HepG2 (cell line): ENCODE measurements at regions not wholly inside any gene's neighbourhood (a gene's known extent, or its start where the extent isn't known, plus 50 kb on each side); places are given as distances from the start of the nearest gene placed in this dataset.
A peak's percentile ranks its signal among the peaks of the same experiment; 100 is the strongest.

Experiments used
- CREM ChIP-seq, 2 experiments: sonication (generic) in 1 of 2; formaldehyde crosslinking in 1 of 2; IDR thresholded peaks; 2 replicates each; pipeline versions ENCODE4 v1.4.0 to v1.6.1; 2016 to 2020; ENCODE audit warnings: antibody characterized with exemption in 1 of 2, mild to moderate bottlenecking in 1 of 2, missing genetic modification reagents in 1 of 2
- DPF2 ChIP-seq: sonication (generic); formaldehyde crosslinking; IDR thresholded peaks from 2 replicates; pipeline ENCODE4 v1.4.0; 2020; ENCODE audit warnings: mild to moderate bottlenecking, low read depth, missing genetic modification reagents, borderline replicate concordance
- ELF3 ChIP-seq: IDR thresholded peaks from 2 replicates; pipeline ENCODE4 v1.6.1; 2016; ENCODE audit warnings: missing genetic modification reagents, missing compliant biosample characterization
- ETV5 ChIP-seq: IDR thresholded peaks from 2 replicates; pipeline ENCODE4 v1.6.1; 2018; ENCODE audit warnings: missing biosample characterization, missing genetic modification reagents, inconsistent platforms, borderline replicate concordance
- FOXM1 ChIP-seq: sonication (generic); formaldehyde crosslinking; IDR thresholded peaks from 2 replicates; pipeline ENCODE4 v1.5.0; 2020; ENCODE audit warnings: missing genetic modification reagents
- HMG20A ChIP-seq: IDR thresholded peaks from 2 replicates; pipeline ENCODE4 v1.6.1; 2016; ENCODE audit warnings: borderline replicate concordance
- HNF4G ChIP-seq, 2 experiments: sonication (generic) in 1 of 2; formaldehyde crosslinking in 1 of 2; IDR thresholded peaks; 2 replicates each; pipeline versions ENCODE4 v1.4.0 to v1.6.1; 2011 to 2020; ENCODE audit warnings: borderline replicate concordance in 2 of 2, low read depth in 2 of 2, mild to moderate bottlenecking in 2 of 2, low read length in 1 of 2, missing genetic modification reagents in 1 of 2, moderate library complexity in 1 of 2
- JUND ChIP-seq: sonication (generic); formaldehyde crosslinking; IDR thresholded peaks from 2 replicates; pipeline ENCODE4 v1.8.0; 2022; ENCODE audit warnings: mild to moderate bottlenecking, missing genetic modification reagents
- KDM3A ChIP-seq: IDR thresholded peaks from 2 replicates; pipeline ENCODE4 v1.6.1; 2018; ENCODE audit warnings: low read depth, missing compliant biosample characterization
- KLF16 ChIP-seq, 2 experiments: sonication (generic) in 1 of 2; formaldehyde crosslinking in 1 of 2; IDR thresholded peaks; 2 replicates each; pipeline versions ENCODE4 v1.6.1 to v1.8.0; 2016 to 2023; ENCODE audit warnings: missing genetic modification reagents in 2 of 2, missing compliant biosample characterization in 1 of 2
- NCOR1 ChIP-seq: fragments of 200-600 bp; sonication (generic); IDR thresholded peaks from 2 replicates; pipeline ENCODE4 v1.7.0; 2017; ENCODE audit warnings: antibody characterized with exemption, low read length, borderline replicate concordance
- NFE2 ChIP-seq: sonication (generic); formaldehyde crosslinking; IDR thresholded peaks from 2 replicates; pipeline ENCODE4 v1.4.0; 2020; ENCODE audit warnings: missing genetic modification reagents
- NFYB ChIP-seq: sonication (generic); formaldehyde crosslinking; IDR thresholded peaks from 2 replicates; pipeline ENCODE4 v1.4.0; 2020; ENCODE audit warnings: missing genetic modification reagents
- TEAD3 ChIP-seq: optimal IDR thresholded peaks from 2 replicates; pipeline ENCODE3; 2016; ENCODE audit warnings: borderline replicate concordance
- ZBTB20 ChIP-seq: sonication (generic); formaldehyde crosslinking; IDR thresholded peaks from 2 replicates; pipeline ENCODE4 v1.8.1; 2023; ENCODE audit warnings: missing genetic modification reagents, low read depth, mild to moderate bottlenecking, borderline replicate concordance
- ZBTB21 ChIP-seq: sonication (generic); formaldehyde crosslinking; IDR thresholded peaks from 2 replicates; pipeline ENCODE4 v1.4.0; 2020; ENCODE audit warnings: missing genetic modification reagents
- ZBTB46 ChIP-seq: sonication (generic); formaldehyde crosslinking; IDR thresholded peaks from 2 replicates; pipeline ENCODE4 v1.4.0; 2020; ENCODE audit warnings: mild to moderate bottlenecking, missing genetic modification reagents, borderline replicate concordance
- ZC3H4 ChIP-seq: sonication (generic); formaldehyde crosslinking; IDR thresholded peaks from 2 replicates; pipeline ENCODE4 v1.4.0; 2020; ENCODE audit warnings: missing genetic modification reagents, borderline replicate concordance
- ZNF530 ChIP-seq: sonication (generic); formaldehyde crosslinking; IDR thresholded peaks from 2 replicates; pipeline ENCODE4 v1.5.0; 2020; ENCODE audit warnings: low read depth, mild to moderate bottlenecking, missing genetic modification reagents
- ZNF589 ChIP-seq: sonication (generic); formaldehyde crosslinking; conservative IDR thresholded peaks from 2 replicates; pipeline ENCODE4 v1.8.0; 2022; ENCODE audit warnings: mild to moderate bottlenecking, moderate library complexity, missing genetic modification reagents
- ZNF629 ChIP-seq: sonication (generic); formaldehyde crosslinking; conservative IDR thresholded peaks from 2 replicates; pipeline ENCODE4 v1.5.0; 2020; ENCODE audit warnings: missing genetic modification reagents
- ZNF687 ChIP-seq: sonication (generic); formaldehyde crosslinking; IDR thresholded peaks from 2 replicates; pipeline ENCODE4 v1.5.1; 2020; ENCODE audit warnings: mild to moderate bottlenecking, missing genetic modification reagents, moderate library complexity

DNA sequence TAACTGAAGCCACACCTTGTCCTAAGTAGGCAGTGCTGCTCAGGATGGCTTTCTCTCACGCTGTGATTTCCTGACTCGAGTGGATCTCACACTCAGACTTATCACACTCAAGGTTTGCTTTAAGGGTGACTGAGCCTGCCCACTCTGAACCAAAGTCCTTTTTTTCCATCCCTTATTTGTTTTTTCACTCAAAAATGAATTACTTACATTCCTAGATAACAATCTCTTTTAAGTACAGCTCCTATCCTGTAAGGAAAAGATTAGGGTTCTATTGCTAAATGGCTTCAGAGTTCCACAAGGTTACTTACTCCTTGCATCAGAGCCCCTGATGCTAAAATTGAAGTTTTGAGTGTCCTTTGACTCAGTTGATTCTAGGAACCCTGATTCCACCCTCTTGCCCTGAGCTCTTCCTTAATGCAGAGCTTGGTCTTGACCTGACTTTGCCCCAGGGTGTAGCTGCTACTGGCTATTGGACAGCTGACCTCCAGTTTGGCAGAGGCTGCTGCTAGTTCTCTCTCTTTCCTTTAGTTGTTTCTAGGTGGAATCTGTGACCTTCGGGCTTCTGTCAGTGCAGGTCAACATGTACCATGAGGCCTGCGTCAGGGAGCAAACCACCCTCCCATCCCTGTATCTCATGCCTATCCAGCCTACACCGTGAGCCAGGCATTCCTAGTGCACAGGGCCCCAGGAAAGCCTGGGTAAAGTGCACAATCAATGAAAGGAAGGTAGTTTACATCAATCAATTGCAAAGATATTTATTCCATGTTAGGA is 80.1 kb upstream of the CD55 start (continued):
- TF ChIP-seq NFE2 (CRISPR knock-in tag) (no peak), ZNF589 (no peak), ETV5 (peak; percentile 35; the same call in 1 of the 2 replicates), HNF4G (IDR thresholded peaks at IDR 0.05; ENCODE audit: borderline replicate concordance, low read depth, low read length) (no peak; the same call in 1 of the 2 replicates), HNF4G (CRISPR knock-in tag; IDR thresholded peaks at IDR 0.05; ENCODE audit: borderline replicate concordance, low read depth) (peak; percentile 39; the same call in 1 of the 2 replicates), FOXM1 (CRISPR knock-in tag) (no peak), ZBTB20 (CRISPR knock-in tag) (peak; percentile 68; the same call in 1 of the 2 replicates), ZBTB21 (CRISPR knock-in tag) (no peak), ELF3 (CRISPR knock-in tag) (0 out of 2 replicates have a peak, but pooled peaks have one; percentile 17), CREM (IDR thresholded peaks at IDR 0.05) (peak; percentile 82), CREM (CRISPR knock-in tag; IDR thresholded peaks at IDR 0.05) (no peak), ZNF687 (CRISPR knock-in tag) (peak; percentile 23; the same call in 1 of the 2 replicates), DPF2 (CRISPR knock-in tag) (peak; percentile 31; the same call in 1 of the 2 replicates), NCOR1 (peak; percentile 54; the same call in 1 of the 2 replicates), NFYB (no peak), HMG20A (peak; percentile 43), ZNF530 (CRISPR knock-in tag) (no peak), KLF16 (CRISPR knock-in tag; IDR thresholded peaks at IDR 0.05) (peak in 1 of 2 experiments; percentile 49; a peak in 2 of 4 replicates), ZC3H4 (peak; percentile 43; the same call in 1 of the 2 replicates), JUND (CRISPR knock-in tag) (no peak), KDM3A (CRISPR knock-in tag) (no peak), ZBTB46 (CRISPR knock-in tag) (no peak), ZNF629 (CRISPR knock-in tag) (no peak), TEAD3 (CRISPR knock-in tag) (peak; percentile 77)
